ENCODE measurements at regions not wholly inside any gene's neighbourhood (a gene's known extent, or its start where the extent isn't known, plus 50 kb on each side); places are given as distances from the start of the nearest gene placed in this dataset.

- TF ChIP-seq ZEB2 (IDR thresholded peaks at IDR 0.05) (no peak), POLR2A (conservative IDR thresholded peaks at IDR 0.05) (no peak), SAFB (IDR thresholded peaks at IDR 0.05; ENCODE audit: borderline replicate concordance, low read depth, low read length) (no peak), CTCF (IDR thresholded peaks at IDR 0.05 in 2 of 3, conservative IDR thresholded peaks at IDR 0.05 in 1 of 3; ENCODE audit: insufficient read depth in 2 of 3, low read depth in 1 of 3, low read length in 3 of 3) (no peak), DMBX1 (CRISPR knock-in tag; IDR thresholded peaks at IDR 0.05; ENCODE audit: borderline replicate concordance) (no peak), RHOXF2B (CRISPR knock-in tag; conservative IDR thresholded peaks at IDR 0.05) (no peak), ZNF707 (CRISPR knock-in tag; conservative IDR thresholded peaks at IDR 0.05) (no peak), MAFG (tag; conservative IDR thresholded peaks at IDR 0.05) (no peak)
- TF ChIP-seq, protein P1, sequence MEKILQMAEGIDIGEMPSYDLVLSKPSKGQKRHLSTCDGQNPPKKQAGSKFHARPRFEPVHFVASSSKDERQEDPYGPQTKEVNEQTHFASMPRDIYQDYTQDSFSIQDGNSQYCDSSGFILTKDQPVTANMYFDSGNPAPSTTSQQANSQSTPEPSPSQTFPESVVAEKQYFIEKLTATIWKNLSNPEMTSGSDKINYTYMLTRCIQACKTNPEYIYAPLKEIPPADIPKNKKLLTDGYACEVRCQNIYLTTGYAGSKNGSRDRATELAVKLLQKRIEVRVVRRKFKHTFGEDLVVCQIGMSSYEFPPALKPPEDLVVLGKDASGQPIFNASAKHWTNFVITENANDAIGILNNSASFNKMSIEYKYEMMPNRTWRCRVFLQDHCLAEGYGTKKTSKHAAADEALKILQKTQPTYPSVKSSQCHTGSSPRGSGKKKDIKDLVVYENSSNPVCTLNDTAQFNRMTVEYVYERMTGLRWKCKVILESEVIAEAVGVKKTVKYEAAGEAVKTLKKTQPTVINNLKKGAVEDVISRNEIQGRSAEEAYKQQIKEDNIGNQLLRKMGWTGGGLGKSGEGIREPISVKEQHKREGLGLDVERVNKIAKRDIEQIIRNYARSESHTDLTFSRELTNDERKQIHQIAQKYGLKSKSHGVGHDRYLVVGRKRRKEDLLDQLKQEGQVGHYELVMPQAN (IDR thresholded peaks at IDR 0.05; ENCODE audit: borderline replicate concordance): no peak
- TF ChIP-seq, protein P2, sequence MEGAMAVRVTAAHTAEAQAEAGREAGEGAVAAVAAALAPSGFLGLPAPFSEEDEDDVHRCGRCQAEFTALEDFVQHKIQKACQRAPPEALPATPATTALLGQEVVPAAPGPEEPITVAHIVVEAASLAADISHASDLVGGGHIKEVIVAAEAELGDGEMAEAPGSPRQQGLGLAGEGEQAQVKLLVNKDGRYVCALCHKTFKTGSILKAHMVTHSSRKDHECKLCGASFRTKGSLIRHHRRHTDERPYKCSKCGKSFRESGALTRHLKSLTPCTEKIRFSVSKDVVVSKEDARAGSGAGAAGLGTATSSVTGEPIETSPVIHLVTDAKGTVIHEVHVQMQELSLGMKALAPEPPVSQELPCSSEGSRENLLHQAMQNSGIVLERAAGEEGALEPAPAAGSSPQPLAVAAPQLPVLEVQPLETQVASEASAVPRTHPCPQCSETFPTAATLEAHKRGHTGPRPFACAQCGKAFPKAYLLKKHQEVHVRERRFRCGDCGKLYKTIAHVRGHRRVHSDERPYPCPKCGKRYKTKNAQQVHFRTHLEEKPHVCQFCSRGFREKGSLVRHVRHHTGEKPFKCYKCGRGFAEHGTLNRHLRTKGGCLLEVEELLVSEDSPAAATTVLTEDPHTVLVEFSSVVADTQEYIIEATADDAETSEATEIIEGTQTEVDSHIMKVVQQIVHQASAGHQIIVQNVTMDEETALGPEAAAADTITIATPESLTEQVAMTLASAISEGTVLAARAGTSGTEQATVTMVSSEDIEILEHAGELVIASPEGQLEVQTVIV (CRISPR knock-in tag; IDR thresholded peaks at IDR 0.05; ENCODE audit: borderline replicate concordance): no peak
Measured at GRCh38 chr1:114339379-114339778, 171.6 kb downstream of the TRIM33 start.

All from K562 (cell line).